Gastroesophageal sphincter (tissue), 4 donors: ENCODE measurements at regions not wholly inside any gene's neighbourhood (a gene's known extent, or its start where the extent isn't known, plus 50 kb on each side); places are given as distances from the start of the nearest gene placed in this dataset.

Experiments
- ATAC-seq: fragments of 150-250 bp; one replicate; pipeline ENCODE4 v1.9.1; 2016; ENCODE audit warnings: mild to moderate bottlenecking, moderate library complexity
- H3K27ac ChIP-seq, 4 donors: fragments of 200-600 bp; sonication (generic) in 3 of 4; 1 replicate in 3 of 4; 2 replicates in 1 of 4; pipeline ENCODE4 v1.5.1; 2016 to 2019
- H3K27me3 ChIP-seq: fragments of 200-600 bp; sonication (generic); one replicate; pipeline ENCODE4 v1.5.1; 2019
- H3K36me3 ChIP-seq, 2 donors: fragments of 200-600 bp; sonication (generic); one replicate each; pipeline ENCODE4 v1.5.1; 2019; ENCODE audit warnings: control low read depth in 1 of 2
- H3K4me1 ChIP-seq, 3 donors: fragments of 200-600 bp; sonication (generic); 1 replicate in 2 of 3; 2 replicates in 1 of 3; pipeline ENCODE4 v1.5.1; 2016 to 2019; ENCODE audit warnings: control low read depth in 2 of 3
- H3K4me3 ChIP-seq, 2 donors: fragments of 200-600 bp; sonication (generic); one replicate each; pipeline ENCODE4 v1.5.1; 2019; ENCODE audit warnings: mild to moderate bottlenecking in 1 of 2, moderate library complexity in 1 of 2
- H3K9me3 ChIP-seq, 3 donors: fragments of 200-600 bp; sonication (generic); one replicate each; pipeline ENCODE4 v1.5.1; 2017 to 2019; ENCODE audit warnings: control low read depth in 2 of 3
- EP300 ChIP-seq: sonication (generic); formaldehyde crosslinking; IDR thresholded peaks from one replicate; pipeline ENCODE4 v1.6.1; 2017; ENCODE audit warnings: antibody characterized with exemption, mild to moderate bottlenecking
- POLR2A ChIP-seq, 2 donors: fragments of 450-650 bp; IDR thresholded peaks; one replicate each; pipeline ENCODE4 v1.6.1; 2017; ENCODE audit warnings: antibody characterized with exemption in 2 of 2, mild to moderate bottlenecking in 2 of 2, moderate library complexity in 1 of 2
- POLR2AphosphoS5 ChIP-seq: sonication (generic); formaldehyde crosslinking; IDR thresholded peaks from one replicate; pipeline ENCODE4 v1.6.1; 2017; ENCODE audit warnings: antibody characterized with exemption
- WGBS, 2 donors: methylation state at CpG; one replicate each; pipeline ENCODE4 v1.1.5; 2018; ENCODE audit warnings: low coverage in 1 of 2; 5-methylcytosine and 5-hydroxymethylcytosine counted together
- TF ChIP-seq, protein P1 (sequence below), 4 experiments: fragments of 200-600 bp in 2 of 4; fragments of 450-650 bp in 2 of 4; sonication (generic) in 1 of 4; IDR thresholded peaks; one replicate each; pipeline ENCODE4 v1.5.1; 2017 to 2019; ENCODE audit warnings: antibody characterized with exemption in 4 of 4, mild to moderate bottlenecking in 2 of 4, moderate library complexity in 2 of 4

DNA sequence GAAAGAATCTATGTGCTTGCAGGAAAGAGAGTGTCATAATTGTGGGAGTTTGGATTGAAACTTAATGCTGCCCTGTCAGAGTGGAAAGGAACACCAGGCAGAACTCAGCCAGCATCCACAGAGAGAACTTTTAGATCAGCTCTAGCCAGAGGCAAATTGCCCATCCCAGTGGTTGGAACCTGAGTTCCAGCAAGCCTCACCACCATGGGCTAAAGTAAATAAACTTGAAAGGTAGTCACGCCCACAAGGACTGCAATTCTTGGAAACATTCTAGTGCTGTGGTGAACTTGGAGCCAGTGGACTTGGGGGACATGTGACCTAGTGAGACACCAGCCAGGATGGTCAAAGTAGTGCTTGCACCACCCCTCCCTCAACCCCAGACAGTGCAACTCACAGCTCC is 571.6 kb downstream of the LRRIQ3 start:
- Histone ChIP-seq H3K27ac (no peak overlapping the region), H3K36me3 (no peaks in the 10 kb centered on the region), H3K27me3 (no peaks in the 10 kb centered on the region), H3K9me3 (no peaks in the 10 kb centered on the region), H3K4me1 (no peaks in the 10 kb centered on the region), H3K4me3 (no peak overlapping the region)
- TF ChIP-seq POLR2AphosphoS5 (no peak), EP300 (no peak), POLR2A (IDR thresholded peaks at IDR 0.05) (no peak)
- TF ChIP-seq, protein P1, sequence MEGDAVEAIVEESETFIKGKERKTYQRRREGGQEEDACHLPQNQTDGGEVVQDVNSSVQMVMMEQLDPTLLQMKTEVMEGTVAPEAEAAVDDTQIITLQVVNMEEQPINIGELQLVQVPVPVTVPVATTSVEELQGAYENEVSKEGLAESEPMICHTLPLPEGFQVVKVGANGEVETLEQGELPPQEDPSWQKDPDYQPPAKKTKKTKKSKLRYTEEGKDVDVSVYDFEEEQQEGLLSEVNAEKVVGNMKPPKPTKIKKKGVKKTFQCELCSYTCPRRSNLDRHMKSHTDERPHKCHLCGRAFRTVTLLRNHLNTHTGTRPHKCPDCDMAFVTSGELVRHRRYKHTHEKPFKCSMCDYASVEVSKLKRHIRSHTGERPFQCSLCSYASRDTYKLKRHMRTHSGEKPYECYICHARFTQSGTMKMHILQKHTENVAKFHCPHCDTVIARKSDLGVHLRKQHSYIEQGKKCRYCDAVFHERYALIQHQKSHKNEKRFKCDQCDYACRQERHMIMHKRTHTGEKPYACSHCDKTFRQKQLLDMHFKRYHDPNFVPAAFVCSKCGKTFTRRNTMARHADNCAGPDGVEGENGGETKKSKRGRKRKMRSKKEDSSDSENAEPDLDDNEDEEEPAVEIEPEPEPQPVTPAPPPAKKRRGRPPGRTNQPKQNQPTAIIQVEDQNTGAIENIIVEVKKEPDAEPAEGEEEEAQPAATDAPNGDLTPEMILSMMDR (IDR thresholded peaks at IDR 0.05), result no peak
- ATAC-seq, result no peak
- WGBS, 2 donors, result no CpG with 5 or more reads among the region's 1 CpG

GRCh38 chr1:73623946-73624345 is 574.0 kb downstream of the LRRIQ3 start:
- 11 to 50% methylated on average over 1 of the region's 1 CpG for WGBS, 2 donors
- Histone ChIP-seq H3K4me1 (no peaks in the 10 kb centered on the region), H3K27me3 (no peaks in the 10 kb centered on the region), H3K36me3 (no peaks in the 10 kb centered on the region), H3K27ac (no peak overlapping the region), H3K4me3 (no peak overlapping the region), H3K9me3 (no peaks in the 10 kb centered on the region)
- TF ChIP-seq EP300 (no peak), POLR2AphosphoS5 (no peak), POLR2A (IDR thresholded peaks at IDR 0.05) (no peak)
- TF ChIP-seq, protein P1 (IDR thresholded peaks at IDR 0.05), result no peak
- ATAC-seq, result no peak

DNA sequence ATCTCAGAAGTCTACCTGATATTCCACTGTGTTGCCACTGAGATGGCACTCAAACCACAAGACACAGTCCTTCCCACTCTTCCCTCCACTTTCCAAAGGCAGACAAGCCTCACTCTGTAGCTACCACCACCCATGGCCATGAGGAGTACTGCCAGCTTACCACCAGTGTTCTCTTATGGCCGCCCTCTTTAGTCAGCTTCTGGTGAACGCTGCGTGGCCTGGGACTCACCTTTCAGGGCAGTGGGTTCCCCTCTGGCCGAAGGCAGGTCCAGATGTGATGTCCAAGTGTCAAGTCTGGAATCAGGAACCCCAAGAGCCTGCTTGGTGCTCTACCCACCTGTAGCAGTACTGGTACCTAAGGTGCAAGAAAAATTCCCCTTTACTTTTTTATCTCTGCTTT is 580.8 kb downstream of the LRRIQ3 start:
- Histone ChIP-seq H3K36me3 (no peaks in the 10 kb centered on the region), H3K27me3 (no peaks in the 10 kb centered on the region), H3K4me3 (no peak overlapping the region), H3K9me3 (no peaks in the 10 kb centered on the region), H3K4me1 (no peaks in the 10 kb centered on the region), H3K27ac (no peak overlapping the region)
- ATAC-seq, result no peak
- 100% methylated on average over 3 of the region's 4 CpGs; no CpG with 5 or more reads in 1 of the 2 donors for WGBS, 2 donors
- TF ChIP-seq POLR2A (IDR thresholded peaks at IDR 0.05) (no peak), POLR2AphosphoS5 (no peak), EP300 (no peak)
- TF ChIP-seq, protein P1 (IDR thresholded peaks at IDR 0.05), result no peak

DNA sequence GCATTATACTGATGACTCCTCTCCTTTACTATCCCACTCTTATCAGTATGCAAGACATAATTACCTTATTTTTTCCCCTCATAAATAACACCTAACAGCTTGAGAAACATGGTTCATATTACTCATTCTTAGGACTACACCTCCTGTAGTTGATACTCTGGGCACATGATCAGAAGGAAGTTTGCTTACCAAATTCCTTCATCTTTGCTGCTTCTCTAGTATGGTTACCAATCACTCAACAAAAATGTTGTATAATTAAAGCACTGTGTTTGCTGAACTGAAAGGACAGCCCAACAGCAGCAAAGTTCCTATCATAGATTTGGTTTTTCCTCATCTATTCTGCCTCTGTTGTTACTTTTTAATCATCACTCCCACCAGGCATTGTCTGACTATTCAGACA is 586.3 kb downstream of the LRRIQ3 start:
- Histone ChIP-seq H3K27me3 (no peaks in the 10 kb centered on the region), H3K4me3 (no peak overlapping the region), H3K27ac (no peak overlapping the region), H3K4me1 (no peaks in the 10 kb centered on the region), H3K9me3 (no peaks in the 10 kb centered on the region), H3K36me3 (no peaks in the 10 kb centered on the region)
- no peak for TF ChIP-seq POLR2AphosphoS5
- no peak for TF ChIP-seq POLR2A (IDR thresholded peaks at IDR 0.05)
- TF ChIP-seq, protein P1 (IDR thresholded peaks at IDR 0.05), result no peak
- no peak for TF ChIP-seq EP300
- ATAC-seq, result no peak

GRCh38 chr1:73604739-73605138 is 593.2 kb downstream of the LRRIQ3 start:
- ATAC-seq, result no peak
- WGBS, 2 donors, result 52 to 53% methylated on average over 2 of the region's 2 CpGs
- Histone ChIP-seq H3K4me1 (no peaks in the 10 kb centered on the region), H3K27ac (no peak overlapping the region), H3K27me3 (no peaks in the 10 kb centered on the region), H3K36me3 (no peaks in the 10 kb centered on the region), H3K4me3 (no peak overlapping the region), H3K9me3 (no peaks in the 10 kb centered on the region)
- TF ChIP-seq EP300 (no peak), POLR2A (IDR thresholded peaks at IDR 0.05) (no peak), POLR2AphosphoS5 (no peak)
- TF ChIP-seq, protein P1 (IDR thresholded peaks at IDR 0.05), result no peak
